ENCODE measurements at regions not wholly inside any gene's neighbourhood (a gene's known extent, or its start where the extent isn't known, plus 50 kb on each side); places are given as distances from the start of the nearest gene placed in this dataset.

- no peak for DNase-seq (ENCODE audit: low read depth in 1 of 2, low spot score in 2 of 2)
- Histone ChIP-seq H3K36me3 (no peaks in the 10 kb centered on the region), H3K27ac (no peak overlapping the region), H3K4me1 (replicated peaks) (no peaks in the 10 kb centered on the region), H3K4me3 (no peak overlapping the region), H3K9me3 (replicated peaks) (no peaks in the 10 kb centered on the region), H3K27me3 (replicated peaks) (no peaks in the 10 kb centered on the region; the same call in 1 of the 2 replicates)
Observed at GRCh38 chr3:68009900-68010299, 355.5 kb upstream of the SUCLG2 start.

- no peaks in the 10 kb centered on the region for H3K9me3 ChIP-seq (replicated peaks)
- no peak overlapping the region for H3K27ac ChIP-seq
- H3K36me3 ChIP-seq, result no peaks in the 10 kb centered on the region
- no peak for DNase-seq (ENCODE audit: low read depth in 1 of 2, low spot score in 2 of 2)
- H3K4me1 ChIP-seq (replicated peaks), result no peaks in the 10 kb centered on the region
- H3K4me3 ChIP-seq, result no peak overlapping the region
- H3K27me3 ChIP-seq (replicated peaks), result no peaks in the 10 kb centered on the region; the same call in 1 of the 2 replicates
Observed at GRCh38 chr3:68007621-68008226, 353.3 kb upstream of the SUCLG2 start.

DNA sequence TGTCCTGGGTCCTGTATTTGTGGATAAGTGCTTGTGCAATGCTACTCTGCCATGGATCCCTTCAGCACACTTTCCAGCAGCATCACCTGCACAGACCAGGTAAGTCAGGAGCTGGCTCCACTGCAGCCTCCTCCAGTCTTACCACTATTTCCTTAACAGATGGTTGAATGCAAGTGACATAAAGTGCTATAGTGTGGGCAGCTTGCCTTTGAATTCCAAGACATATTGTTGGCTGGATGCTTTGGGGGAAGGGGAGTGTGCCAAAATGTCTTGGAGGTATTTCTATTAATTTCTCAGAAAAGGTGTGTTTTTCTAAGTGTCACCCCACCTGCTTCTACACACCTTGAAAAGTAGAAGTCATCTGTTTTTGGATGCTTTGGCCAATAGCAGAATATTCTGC lies 352.2 kb upstream of the SUCLG2 start:
- no peaks in the 10 kb centered on the region for H3K9me3 ChIP-seq (replicated peaks)
- no peaks in the 10 kb centered on the region for H3K36me3 ChIP-seq
- no peak overlapping the region for H3K4me3 ChIP-seq
- no peaks in the 10 kb centered on the region for H3K4me1 ChIP-seq (replicated peaks)
- H3K27ac ChIP-seq, result no peak overlapping the region
- no peaks in the 10 kb centered on the region; the same call in 1 of the 2 replicates for H3K27me3 ChIP-seq (replicated peaks)
- DNase-seq (ENCODE audit: low read depth in 1 of 2, low spot score in 2 of 2), result no peak

DNA sequence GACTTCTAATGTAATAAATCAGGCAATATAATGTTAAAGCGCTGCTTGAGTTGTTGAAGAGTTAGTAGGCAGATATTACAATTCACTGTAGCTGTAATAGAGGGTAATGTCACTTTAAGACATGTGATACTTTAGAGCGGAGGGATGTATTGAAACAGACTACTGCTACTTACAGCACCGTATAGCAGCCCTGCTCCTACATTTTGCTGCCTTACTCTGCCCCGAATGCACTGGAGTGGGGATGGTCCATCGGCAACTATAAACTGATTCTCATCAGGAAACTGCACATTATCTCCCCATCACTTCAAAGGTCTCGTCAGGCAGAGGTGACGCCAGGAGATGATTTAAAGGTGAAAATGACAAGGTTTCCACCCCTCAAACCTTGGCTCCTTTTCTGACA lies 349.7 kb upstream of the SUCLG2 start:
- H3K4me3 ChIP-seq, result no peak overlapping the region
- H3K36me3 ChIP-seq, result no peaks in the 10 kb centered on the region
- no peak for DNase-seq (ENCODE audit: low read depth in 1 of 2, low spot score in 2 of 2)
- no peak overlapping the region for H3K27ac ChIP-seq
- no peaks in the 10 kb centered on the region; the same call in 1 of the 2 replicates for H3K27me3 ChIP-seq (replicated peaks)
- H3K4me1 ChIP-seq (replicated peaks), result no peaks in the 10 kb centered on the region
- H3K9me3 ChIP-seq (replicated peaks), result no peaks in the 10 kb centered on the region

GRCh38 chr3:67998281-67998680 lies 343.9 kb upstream of the SUCLG2 start:
- no peak overlapping the region for H3K4me3 ChIP-seq
- no peaks in the 10 kb centered on the region for H3K27me3 ChIP-seq (replicated peaks)
- no peaks in the 10 kb centered on the region for H3K9me3 ChIP-seq (replicated peaks)
- no peaks in the 10 kb centered on the region for H3K36me3 ChIP-seq
- no peak for DNase-seq (ENCODE audit: low read depth in 1 of 2, low spot score in 2 of 2)
- no peaks in the 10 kb centered on the region for H3K4me1 ChIP-seq (replicated peaks)
- H3K27ac ChIP-seq, result no peak overlapping the region

DNA sequence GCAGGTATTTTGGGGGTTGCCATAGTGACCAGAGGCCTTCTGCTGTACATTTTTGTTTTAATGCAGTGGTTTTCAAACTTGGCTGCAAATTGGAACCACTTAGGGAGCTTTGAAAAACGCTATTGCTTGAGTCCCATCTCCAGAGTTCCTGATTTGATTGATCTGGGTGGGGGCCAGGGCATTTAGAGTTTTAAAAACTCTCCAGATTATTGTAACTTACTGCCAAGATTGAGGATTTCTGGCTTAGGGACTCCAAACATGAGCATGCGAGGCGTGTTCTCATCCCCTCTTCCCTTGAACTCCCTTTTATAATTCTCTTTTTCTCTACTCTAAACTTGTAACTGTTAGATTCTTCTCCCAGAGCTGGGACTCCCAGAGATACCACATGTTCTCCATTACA lies 340.8 kb upstream of the SUCLG2 start:
- Histone ChIP-seq H3K4me1 (replicated peaks) (no peaks in the 10 kb centered on the region), H3K27ac (no peak overlapping the region), H3K4me3 (no peak overlapping the region), H3K27me3 (replicated peaks) (no peaks in the 10 kb centered on the region), H3K36me3 (no peaks in the 10 kb centered on the region), H3K9me3 (replicated peaks) (no peaks in the 10 kb centered on the region)
- DNase-seq (ENCODE audit: low read depth in 1 of 2, low spot score in 2 of 2), result no peak

DNA sequence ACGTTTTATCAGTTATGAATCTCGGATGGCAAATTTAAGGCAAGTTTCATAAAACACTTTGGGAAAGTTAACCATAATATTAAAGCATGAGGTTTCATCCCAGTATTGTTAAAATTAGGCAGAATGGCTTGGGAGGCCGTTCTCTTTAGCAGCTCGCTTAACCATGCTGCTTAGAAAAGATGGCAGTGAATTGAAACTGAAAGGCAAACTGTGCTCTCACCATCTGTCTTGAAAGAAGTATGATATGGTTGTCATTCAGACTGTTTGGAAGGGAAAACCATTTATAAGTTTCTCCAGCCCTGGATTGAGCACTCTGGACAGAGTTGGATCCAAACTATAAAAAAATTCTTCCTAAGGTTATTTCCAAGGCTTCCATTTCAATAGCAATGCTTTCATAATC lies 332.3 kb upstream of the SUCLG2 start:
- no peak for DNase-seq (ENCODE audit: low read depth in 1 of 2, low spot score in 2 of 2)
- no peak overlapping the region for H3K27ac ChIP-seq
- no peaks in the 10 kb centered on the region for H3K4me1 ChIP-seq (replicated peaks)
- H3K4me3 ChIP-seq, result no peak overlapping the region
- H3K36me3 ChIP-seq, result no peaks in the 10 kb centered on the region
- no peaks in the 10 kb centered on the region for H3K9me3 ChIP-seq (replicated peaks)
- no peaks in the 10 kb centered on the region for H3K27me3 ChIP-seq (replicated peaks)

- Histone ChIP-seq H3K4me1 (replicated peaks) (no peaks in the 10 kb centered on the region), H3K4me3 (no peak overlapping the region), H3K27ac (no peak overlapping the region), H3K9me3 (replicated peaks) (no peaks in the 10 kb centered on the region), H3K27me3 (replicated peaks) (no peaks in the 10 kb centered on the region), H3K36me3 (no peaks in the 10 kb centered on the region)
- no peak for DNase-seq (ENCODE audit: low read depth in 1 of 2, low spot score in 2 of 2)
Observed at GRCh38 chr3:67983166-67983565, 328.8 kb upstream of the SUCLG2 start.

GRCh38 chr3:67981077-67981476 lies 326.7 kb upstream of the SUCLG2 start:
- Histone ChIP-seq H3K4me1 (replicated peaks) (no peaks in the 10 kb centered on the region), H3K27me3 (replicated peaks) (no peaks in the 10 kb centered on the region), H3K4me3 (no peak overlapping the region), H3K9me3 (replicated peaks) (no peaks in the 10 kb centered on the region), H3K27ac (no peak overlapping the region), H3K36me3 (no peaks in the 10 kb centered on the region)
- DNase-seq (ENCODE audit: low read depth in 1 of 2, low spot score in 2 of 2), result no peak

- Histone ChIP-seq H3K27ac (no peak overlapping the region), H3K9me3 (replicated peaks) (no peaks in the 10 kb centered on the region), H3K27me3 (replicated peaks) (no peaks in the 10 kb centered on the region), H3K4me3 (no peak overlapping the region), H3K36me3 (no peaks in the 10 kb centered on the region), H3K4me1 (replicated peaks) (no peaks in the 10 kb centered on the region)
- no peak for DNase-seq (ENCODE audit: low read depth in 1 of 2, low spot score in 2 of 2)
Observed at GRCh38 chr3:67979342-67979741, 324.9 kb upstream of the SUCLG2 start.

DNA sequence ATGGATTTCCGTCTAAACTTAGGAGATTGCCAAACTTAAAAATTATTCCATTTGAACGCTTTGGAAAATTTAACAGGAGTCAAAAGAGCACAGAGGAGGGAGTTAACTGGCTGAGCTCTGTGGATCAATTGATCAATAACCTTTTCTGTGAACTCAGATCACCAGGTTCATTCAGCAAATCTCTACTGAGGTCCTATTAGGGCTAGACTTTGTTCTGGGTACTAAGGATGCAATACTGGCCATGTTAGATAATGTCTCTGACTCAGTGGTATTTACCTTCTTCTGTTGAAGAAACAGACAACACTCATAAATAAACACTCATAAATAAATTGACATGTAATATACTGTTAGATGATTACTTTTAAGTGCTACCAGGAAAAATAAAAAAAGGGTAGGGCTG lies 323.4 kb upstream of the SUCLG2 start:
- no peak overlapping the region for H3K27ac ChIP-seq
- no peaks in the 10 kb centered on the region for H3K9me3 ChIP-seq (replicated peaks)
- DNase-seq (ENCODE audit: low read depth in 1 of 2, low spot score in 2 of 2), result no peak
- no peaks in the 10 kb centered on the region for H3K36me3 ChIP-seq
- no peak overlapping the region for H3K4me3 ChIP-seq
- no peaks in the 10 kb centered on the region for H3K4me1 ChIP-seq (replicated peaks)
- no peaks in the 10 kb centered on the region for H3K27me3 ChIP-seq (replicated peaks)

DNA sequence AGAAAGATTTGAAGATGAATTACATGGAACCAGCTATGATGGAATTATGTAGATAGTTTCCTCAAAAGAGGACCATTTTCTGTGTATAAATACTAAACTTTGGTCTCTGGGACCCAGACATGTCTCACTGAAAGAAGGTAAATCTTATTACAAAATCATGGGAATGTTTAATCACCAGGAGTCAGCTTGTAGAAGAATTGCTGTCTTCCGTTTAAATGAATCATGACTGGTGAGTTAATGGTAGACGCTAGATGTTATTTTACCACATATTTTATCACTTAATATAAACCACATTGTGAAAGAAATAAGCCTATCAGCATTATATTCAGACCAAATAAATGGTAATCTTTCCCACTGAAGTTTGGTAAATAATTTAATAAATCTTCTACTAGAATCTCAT lies 322.3 kb upstream of the SUCLG2 start:
- no peaks in the 10 kb centered on the region for H3K27me3 ChIP-seq (replicated peaks)
- no peak overlapping the region for H3K4me3 ChIP-seq
- no peaks in the 10 kb centered on the region for H3K36me3 ChIP-seq
- no peaks in the 10 kb centered on the region for H3K4me1 ChIP-seq (replicated peaks)
- no peaks in the 10 kb centered on the region for H3K9me3 ChIP-seq (replicated peaks)
- DNase-seq (ENCODE audit: low read depth in 1 of 2, low spot score in 2 of 2), result no peak
- no peak overlapping the region for H3K27ac ChIP-seq

- DNase-seq (ENCODE audit: low read depth in 1 of 2, low spot score in 2 of 2), result no peak
- Histone ChIP-seq H3K27me3 (replicated peaks) (no peaks in the 10 kb centered on the region), H3K4me1 (replicated peaks) (no peaks in the 10 kb centered on the region), H3K4me3 (no peak overlapping the region), H3K9me3 (replicated peaks) (no peaks in the 10 kb centered on the region; the same call in 1 of the 2 replicates), H3K36me3 (no peaks in the 10 kb centered on the region), H3K27ac (no peak overlapping the region)
Observed at GRCh38 chr3:67964596-67964995, 310.2 kb upstream of the SUCLG2 start.

- Histone ChIP-seq H3K4me1 (replicated peaks) (no peaks in the 10 kb centered on the region), H3K27ac (no peak overlapping the region), H3K36me3 (no peaks in the 10 kb centered on the region), H3K4me3 (no peak overlapping the region), H3K27me3 (replicated peaks) (no peaks in the 10 kb centered on the region), H3K9me3 (replicated peaks) (no peaks in the 10 kb centered on the region)
- DNase-seq (ENCODE audit: low read depth in 1 of 2, low spot score in 2 of 2), result no peak
Observed at GRCh38 chr3:67957268-67957667, 302.9 kb upstream of the SUCLG2 start.

DNA sequence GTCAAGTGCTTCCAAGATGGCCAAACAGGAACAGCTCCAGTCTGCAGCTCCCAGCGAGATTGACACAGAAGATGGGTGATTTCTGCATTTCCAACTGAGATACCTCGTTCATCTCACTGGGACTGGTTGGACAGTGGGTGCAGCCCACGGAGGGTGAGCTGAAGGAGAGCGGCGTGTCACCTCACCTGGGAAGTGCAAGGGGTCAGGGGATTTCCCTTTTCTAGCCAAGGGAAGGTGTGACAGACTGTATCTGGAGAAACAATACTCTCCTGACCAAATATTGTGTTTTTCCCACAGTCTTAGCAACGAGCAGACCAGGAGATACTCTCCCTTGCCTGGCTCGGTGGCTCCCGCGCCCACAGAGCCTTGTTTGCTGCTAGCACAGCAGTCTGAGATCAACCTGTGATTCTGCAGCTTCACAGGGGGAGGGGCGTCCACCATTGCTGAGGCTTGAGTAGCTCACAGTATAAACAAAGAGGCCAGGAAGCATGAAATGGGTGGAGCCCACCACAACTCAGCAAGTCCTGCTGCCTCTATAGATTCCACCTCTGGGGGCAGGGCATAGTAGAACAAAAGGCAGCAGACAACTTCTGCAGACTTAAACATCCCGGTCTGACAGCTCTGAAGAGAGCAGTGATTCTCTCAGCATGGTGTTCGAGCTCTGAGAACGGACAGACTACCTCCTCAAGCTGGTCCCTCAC lies 293.5 kb upstream of the SUCLG2 start:
- Histone ChIP-seq H3K36me3 (no peaks in the 10 kb centered on the region), H3K27me3 (replicated peaks) (no peaks in the 10 kb centered on the region), H3K27ac (no peak overlapping the region), H3K9me3 (replicated peaks) (no peaks in the 10 kb centered on the region), H3K4me3 (no peak overlapping the region), H3K4me1 (replicated peaks) (no peaks in the 10 kb centered on the region)
- peak in 1 of 2 experiments; percentile 43 for DNase-seq (ENCODE audit: low read depth in 1 of 2, low spot score in 2 of 2)

Data from SJSA1 (cell line).